NCI-H345 treated with DMSO at 0.1 percent for 48 hours (cell line): ENCODE measurements at regions not wholly inside any gene's neighbourhood (a gene's known extent, or its start where the extent isn't known, plus 50 kb on each side); places are given as distances from the start of the nearest gene placed in this dataset.

Experiments
- DNase-seq: peaks from one replicate; lab custom pipeline; 2025; ENCODE audit not compliant: unreplicated experiment; lab: John Stamatoyannopoulos, UW

DNA sequence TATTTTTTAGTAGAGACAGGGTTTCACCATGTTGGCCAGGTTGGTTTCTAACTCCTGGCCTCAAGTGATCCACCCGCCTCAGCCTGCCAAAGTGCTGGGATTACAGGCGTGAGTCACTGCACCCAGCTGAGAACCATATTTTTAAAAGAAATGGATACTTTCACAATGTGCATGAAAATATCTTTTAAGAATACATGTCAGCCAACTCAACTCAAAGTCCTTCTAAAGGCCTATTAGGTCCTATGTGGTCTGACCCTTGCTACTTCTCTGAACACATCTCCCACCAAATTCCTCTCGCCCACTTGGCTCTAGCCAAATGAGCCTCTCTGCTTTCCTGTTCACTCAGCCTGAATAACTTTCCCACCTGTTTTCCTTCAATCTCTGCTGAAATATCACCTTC, 119.6 kb downstream of the MTX2 start:
- DNase-seq: no peak

DNA sequence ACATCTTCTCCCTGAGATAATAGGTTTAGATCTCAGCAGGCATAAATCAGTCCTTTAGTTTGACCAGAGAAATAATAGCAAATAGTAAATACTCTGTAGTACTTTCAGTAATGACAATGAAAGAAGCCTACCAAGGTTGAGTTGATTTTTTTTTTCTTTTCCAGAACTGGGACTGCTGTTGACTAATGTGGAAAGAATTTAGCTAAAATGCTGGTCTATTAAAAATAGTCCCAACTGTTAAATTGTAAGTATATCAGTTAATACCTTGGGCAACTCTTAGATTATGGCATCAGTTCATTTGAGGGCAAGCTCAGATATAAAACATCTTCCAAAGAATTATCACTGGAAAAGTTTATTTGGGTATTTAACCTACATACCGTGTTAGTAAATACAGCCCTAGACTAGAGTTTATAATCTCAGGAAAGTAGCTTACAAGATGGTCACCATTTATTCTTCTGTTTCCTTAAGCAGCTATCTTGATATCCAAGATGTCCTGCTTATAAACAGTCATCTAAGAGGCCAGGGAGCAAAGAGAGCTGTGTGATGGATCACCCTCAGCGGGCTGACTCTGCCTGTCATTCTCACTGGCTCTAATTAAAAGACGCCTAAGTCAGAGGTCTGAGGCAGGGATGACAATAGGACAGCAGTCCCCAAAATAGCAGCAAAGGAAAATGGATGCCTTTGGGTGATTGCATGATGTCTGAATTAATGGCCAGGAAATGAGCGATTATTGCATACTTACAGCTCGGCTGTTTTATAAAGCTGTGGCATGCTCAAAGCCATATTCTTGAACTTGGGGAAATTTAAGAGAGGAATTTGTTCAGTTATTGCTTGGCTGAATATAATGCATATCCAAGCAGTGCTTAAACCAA, 121.3 kb downstream of the MTX2 start:
- no peak for DNase-seq

DNA sequence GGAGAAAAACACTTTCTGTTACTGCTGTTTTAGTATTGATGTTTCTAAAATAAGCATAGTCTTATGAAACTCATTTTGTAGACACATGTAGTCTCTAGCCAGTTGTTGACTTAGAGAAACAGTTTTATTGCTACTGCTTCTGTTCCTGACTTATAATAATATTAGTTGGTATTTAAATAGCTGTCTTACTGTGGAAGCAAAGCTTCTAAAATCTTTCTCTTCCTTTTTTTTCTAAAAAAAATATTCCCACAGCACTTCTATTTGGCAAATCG, 121.8 kb downstream of the MTX2 start:
- no peak for DNase-seq

DNA sequence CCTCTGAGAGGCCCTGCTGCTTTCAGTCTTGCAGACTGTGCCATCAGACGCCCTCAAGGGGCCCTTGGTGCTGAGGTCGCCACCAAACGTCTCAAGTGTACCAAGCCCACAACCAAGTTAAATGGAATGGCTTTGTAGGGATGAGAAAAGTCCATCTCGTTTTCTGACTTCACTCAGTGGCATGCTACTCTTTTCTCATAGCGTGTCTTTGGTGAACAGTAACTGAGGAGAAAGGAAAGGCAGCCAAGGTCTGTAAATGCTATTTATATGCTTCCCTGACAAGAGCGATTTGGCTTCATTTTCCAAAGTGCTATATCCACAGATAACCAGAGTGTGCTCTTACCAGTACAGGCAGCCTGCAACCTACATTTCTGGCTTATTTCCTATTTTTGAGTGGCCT, 123.0 kb downstream of the MTX2 start:
- DNase-seq: no peak

DNA sequence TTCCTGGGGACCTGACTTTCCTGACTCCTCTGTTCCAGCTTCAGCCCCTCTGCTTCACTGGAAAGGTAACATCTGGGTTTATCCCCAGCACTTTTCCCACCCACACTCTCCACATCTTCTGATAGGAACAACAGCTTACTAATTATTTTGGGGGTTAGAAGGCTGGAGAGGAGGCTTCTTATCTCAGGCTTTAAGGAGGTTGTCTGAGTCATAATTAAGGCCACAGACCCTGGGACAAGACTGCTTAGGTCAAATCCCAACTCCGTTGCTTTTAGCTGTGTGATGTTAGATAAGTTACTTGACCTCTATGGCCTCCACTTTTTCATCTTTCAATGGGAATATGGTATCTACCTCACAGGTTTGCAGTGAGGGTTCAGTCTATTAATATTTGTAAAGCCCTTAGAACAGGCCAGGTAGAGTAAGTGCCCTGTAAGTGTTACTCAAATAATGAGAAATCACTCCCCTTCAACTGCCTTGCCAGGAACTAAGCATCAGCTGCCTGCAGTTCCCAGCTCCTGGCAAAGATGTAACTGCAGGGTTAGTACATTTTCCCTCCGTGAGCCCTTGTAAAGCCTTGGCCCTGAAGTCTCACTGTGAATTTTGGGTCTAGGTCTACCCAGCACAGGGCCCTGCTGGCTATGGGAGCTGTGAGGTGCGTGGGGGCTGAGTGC, 123.6 kb downstream of the MTX2 start:
- no peak for DNase-seq

DNA sequence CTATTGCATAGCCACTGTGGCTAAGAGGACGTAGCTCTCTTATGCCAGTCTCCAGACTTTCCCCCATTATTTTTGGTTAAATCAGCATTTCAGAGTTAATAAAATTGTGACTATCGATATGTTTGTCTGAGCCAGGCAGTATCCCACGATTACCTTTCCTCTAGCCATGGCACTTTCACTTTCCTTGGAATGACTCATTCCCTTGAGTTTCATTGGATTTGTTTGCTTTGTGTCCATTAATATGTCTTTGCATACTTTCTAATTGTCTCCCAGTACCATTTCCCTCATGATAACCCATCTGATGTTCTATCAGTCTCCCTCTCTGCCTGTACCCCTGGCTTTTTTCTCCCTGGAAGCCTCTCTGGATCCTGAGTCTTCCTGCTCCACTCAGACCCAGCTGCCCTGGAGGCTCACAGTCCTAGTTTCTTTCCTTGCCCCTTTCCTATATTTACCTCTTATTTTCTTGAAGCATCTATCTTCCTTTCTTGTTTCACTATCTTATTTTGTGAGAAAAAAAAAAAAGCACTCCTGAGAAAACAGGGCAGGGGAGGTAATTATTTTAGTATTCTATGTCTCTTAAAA, 126.1 kb downstream of the MTX2 start:
- no peak for DNase-seq

DNA sequence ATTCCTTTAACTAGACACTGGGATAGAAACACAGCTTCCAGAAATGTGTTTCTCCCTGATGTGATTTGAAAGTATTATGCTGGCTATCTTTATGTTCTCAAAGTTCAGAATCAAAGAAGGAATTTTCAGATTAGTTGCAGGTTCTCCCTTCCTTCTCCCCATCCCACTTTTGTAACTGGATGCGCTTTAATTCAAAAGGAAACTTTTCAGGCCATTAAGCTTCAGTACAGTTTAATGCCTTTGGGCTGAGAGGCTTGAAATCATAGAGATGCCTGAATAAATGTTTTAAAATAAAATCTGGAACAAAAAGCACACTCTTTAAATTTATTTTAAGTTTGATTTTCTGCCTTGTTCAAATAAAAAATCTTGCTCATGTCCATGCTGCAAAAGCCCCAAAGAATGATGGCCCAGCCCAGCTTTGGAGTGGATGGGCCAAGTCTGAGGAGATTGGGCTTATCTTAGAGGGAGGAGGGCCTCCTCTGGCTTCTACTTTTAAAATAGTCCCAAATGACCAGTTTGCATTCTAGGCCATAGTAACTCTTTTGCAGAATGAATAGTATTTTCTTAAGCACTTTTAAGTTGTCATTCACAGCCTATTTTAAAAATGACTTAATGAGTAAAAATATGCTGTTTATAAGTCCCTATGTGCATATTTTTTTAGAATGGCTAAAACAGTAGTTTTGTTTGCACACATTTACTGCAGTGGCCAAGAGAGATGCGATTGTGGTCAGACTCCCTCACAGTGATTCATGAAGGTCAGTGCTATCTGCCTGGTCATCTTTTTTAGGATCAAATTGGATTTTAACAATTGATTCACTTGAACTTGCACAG, 129.2 kb downstream of the MTX2 start:
- DNase-seq: no peak

DNA sequence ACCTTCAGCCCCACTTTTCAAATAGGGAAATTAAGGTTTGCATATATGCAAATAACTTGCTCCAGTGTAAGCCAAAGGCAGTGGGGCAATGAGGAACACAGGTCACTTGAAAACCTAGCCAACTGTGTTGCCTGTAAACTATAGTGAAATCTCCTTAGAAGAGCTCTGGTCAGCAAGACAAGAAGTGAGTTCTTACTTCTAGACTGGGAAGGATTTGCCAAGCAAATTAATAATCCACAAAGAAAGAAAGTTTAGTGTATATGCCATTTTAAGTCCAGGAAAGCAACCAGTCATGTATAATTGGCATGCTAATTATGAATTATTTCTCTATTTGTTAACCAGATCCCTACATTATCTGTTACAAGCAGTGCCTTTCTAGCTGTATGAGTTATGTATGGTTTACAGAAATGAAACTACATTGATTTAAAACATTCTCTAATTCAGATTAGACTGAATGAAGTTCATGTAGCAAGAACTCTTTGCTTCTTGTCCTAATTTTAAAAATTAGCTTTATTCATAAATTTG, 129.9 kb downstream of the MTX2 start:
- DNase-seq: no peak

DNA sequence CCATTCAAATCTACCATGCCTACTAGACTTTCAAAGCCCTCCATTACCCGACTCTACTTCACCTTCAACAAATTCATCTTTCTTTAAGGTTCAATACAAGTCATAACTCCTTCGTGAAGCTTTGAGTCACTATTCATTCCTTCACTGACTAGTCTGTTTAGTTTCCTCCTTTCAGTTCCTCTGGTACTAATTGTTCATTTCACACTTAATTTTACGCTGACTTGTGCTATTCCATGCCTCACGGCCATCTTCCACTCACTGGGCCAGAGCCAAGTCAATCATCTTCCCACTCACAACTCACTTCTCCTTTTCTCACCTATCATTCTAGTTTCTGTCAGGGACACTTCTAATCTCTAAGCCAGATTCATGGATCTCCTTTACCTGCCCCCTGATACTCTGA, 136.2 kb downstream of the MTX2 start:
- DNase-seq: no peak

DNA sequence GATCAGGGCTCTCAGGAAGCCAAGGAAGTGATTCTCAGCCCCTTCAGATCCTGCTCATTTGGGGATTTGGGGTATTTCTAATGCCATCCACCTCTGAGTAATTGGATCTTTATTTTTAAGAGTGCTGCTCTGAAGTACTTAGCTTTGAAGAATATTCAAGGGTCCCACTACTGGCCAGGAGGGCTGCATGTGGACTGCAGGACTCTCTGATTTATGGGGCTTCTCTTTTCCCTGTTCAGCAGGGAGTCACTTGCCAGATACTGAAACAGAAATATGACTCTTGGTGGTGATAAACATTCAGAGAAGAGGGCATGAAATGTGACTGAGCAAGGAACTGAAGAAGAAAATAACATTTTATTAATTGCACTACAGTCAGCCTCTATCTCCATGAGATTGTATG, 138.5 kb downstream of the MTX2 start:
- no peak for DNase-seq

DNA sequence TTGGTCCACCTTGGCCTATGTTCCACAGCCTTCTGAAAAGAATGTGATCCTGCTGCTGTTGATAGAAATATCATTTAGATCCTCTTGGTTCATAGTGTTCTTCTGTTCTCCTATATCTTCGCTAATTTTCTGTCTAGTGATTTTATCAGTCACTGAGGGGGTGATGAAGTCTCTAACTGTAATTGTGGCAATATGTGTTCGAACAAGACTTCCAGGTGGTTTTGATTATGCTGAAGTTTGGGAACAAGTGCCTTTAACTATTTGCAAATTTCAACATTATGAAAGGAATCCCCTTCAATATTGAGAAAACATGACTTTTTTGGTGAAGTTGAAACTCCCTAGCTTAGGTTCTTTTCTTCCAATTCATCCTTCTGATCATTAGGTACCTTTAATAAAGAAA, 140.4 kb downstream of the MTX2 start:
- DNase-seq: no peak

DNA sequence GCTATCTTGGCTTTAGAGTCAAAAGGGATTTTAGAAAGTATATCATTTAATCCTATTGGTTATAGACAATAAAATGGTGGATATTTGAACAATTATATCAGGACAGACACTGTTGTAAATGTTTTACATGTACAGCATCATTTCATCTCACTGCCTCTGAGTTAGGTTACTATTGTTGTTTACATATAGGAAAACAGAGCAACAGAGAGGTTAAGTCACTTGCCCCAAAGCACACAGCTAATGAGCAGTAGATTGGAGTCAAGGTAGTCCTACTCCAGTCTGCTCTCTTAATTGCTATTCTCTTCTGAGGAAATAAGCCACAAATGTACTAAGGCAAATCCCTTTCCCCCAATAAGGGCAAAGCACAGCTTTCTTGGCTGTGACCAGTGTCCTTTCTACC, 142.9 kb downstream of the MTX2 start:
- DNase-seq: no peak

DNA sequence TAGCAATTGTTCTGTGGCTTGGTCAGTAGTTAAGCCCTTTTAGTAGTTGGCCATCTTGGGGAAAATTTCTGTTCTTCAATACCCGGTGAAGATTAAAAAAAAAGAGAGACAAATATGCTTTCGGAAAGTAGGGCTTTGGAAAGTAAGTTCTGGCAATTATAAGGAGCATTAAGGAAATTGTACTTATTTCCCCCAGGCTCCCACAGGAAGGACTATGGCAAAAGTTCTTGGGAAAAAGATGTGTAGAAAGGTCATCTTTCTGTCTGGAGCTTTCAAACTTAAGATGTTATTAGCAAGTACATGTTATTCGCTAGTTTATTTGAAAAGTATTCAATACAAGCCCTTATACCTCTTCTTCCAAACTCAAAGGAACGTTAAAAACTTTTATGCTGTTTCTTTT, 144.5 kb downstream of the MTX2 start:
- DNase-seq: no peak

DNA sequence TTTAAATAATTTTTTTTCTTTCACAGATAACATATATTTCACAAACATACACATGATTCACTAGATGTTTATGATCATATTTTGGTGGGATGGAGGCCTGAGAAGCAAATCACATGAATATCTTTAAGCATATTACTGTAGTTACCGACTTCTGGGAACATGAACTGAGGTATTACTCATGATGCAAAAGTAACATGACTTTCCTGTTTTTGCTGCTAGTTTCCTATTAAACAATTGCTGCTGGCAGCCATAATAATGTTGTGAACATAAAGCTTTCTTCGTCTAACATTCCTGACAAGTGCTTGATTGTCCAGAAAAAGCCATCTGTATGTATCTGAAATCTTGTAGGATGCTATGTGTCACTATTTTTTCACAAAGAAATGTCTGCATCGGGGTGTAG, 145.4 kb downstream of the MTX2 start:
- no peak for DNase-seq

DNA sequence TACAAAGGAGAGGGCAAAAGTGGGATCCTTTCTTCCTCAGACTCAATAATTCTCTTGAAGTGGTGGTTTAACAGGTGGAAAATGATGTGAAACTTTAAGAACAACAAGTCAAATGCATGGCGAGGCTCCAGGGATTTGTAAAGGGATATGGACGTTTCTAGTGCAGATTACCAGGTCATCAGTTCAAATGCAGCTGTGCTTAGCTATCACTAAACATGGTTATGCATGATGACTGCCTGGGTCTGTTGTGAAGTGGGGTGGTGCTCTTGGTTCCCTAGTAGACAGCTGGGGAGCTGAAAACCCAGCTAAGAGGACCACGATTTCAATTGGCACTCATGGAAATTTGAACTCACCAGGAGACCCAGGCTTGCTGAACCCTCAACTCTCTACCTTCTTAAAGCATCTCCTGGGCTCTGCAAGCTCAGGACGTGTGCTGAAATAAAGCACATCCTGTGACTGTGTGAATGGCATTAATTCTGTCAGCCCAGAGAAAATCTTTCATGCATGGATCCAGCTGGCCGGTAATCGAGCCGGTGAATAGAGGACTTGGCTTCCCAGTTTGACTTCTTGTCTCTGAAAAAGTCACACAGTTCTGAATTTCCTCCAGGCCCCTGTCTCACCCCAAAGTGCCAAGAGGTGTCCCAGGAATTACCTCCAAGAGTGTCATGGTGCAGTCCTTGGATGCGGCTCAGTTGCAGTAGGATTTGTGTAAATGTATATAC, 146.1 kb downstream of the MTX2 start:
- no peak for DNase-seq

DNA sequence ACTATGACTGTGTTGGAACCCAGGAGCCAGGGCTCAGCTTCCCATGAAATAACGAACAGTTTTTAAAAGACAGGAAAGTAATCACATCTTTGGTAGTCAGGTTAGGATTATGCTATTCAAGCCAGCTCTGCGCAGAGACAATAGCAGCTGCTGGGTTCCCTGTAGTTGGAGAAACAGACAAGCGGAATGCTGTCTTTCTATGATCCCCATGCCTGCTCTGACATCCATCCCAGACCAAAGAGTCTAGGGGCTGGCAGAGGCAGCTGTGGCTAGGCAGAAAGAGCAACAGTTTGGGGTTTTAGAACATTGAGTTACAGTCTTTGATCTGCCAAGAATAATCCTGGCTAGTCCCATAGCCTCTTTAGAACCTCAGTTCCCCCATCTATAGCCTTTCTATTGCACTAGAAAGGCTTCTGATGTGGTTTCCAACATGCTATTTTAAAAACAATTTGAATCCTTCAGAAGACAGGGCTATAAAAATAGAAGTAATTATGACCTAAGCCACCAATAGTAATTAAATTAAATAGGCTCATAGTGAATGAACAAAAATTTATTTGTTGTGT, 146.8 kb downstream of the MTX2 start:
- DNase-seq: no peak

DNA sequence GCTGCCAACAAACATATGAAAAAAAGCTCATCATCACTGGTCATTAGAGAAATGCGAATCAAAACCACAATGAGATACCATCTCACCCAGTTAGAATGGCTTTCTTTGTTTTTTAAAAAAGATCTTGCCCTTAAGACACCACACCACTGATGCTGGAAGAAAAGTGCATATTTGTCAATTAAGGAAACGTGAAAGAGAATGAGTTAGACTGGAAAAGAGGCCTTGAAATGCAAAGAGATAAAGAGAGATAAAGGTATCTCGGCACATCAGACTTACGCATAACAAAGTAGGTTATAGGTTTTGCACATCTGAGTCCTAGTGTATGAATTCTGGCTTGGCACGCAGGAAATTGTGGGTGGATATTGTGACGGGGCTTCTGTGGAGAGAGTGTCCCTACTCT, 149.5 kb downstream of the MTX2 start:
- DNase-seq: no peak

DNA sequence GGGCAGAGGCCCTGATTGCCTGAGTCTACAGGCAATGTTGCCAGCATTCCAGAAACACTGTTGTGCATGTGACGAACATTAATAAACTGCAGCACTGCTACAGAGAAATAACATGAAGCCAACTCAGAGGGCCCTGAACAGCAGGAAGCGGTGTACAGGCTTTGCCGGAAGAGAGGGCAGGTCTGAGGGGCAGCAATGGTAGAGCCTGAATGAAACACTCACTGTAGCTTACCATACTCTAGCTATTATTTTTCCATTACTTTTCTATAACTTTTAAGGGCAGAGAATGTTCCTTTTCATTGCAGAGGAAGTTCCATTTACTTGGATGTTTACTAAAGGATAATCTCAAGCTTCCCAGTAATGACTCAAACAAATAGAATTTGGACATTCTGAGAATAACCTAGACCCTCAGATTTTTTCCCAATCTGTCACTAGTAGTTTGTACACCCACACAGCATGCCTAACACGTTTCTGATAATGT, 150.4 kb downstream of the MTX2 start:
- DNase-seq: no peak

DNA sequence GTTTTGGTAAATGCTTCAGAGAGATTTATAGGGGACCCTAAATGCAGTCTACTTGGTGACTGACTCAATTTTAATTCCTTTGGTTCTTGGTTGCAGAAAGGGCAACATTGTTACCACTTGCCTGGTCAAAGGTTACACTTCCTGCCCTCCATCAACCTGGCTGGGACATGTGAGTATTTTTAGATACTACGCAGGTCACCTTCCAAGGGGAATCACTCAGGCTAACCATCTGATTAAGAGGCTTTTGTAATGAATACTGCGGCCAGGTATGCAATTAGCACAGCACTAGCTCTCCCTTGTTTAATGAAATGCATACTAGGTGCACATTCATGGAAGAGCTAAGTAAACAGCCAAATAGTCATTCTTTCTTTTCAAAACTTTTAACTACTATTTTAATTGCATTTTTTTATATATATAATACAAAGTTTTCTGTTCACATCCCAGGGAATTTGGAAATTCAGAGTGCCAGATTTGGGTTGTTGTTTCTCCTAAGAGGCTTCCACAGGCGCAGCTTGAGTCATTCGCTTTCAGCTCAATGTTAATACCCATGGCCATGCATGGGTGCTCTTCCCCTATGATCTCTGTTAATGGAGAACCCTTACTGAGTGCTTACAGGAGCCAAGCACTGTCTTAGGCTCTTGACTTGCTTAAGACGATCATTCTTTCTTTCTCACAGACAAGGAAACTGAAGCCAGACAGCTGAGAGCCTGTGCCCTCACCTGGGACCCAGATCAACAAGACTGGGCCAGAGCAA, 152.2 kb downstream of the MTX2 start:
- no peak for DNase-seq

DNA sequence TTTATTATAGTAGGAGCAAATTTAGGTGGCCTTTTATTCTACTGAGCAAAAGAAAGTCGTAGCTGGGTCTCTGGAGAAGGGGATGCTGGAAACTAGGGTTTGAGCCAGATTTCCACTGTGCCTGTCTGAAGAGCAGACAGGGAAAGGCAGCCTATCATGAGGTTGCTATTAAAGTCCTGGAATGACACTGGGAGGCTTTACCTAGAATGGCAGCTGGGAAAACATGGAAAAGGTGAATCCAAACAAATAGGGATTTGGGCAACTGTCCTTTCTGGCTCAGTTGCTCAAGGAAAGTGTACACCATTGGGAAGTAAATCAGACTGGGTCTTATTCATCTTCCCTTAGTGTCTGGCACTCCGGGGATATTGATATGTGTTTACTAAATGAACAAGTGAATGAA, 154.6 kb downstream of the MTX2 start:
- DNase-seq: no peak
